8988T (cell line): ENCODE measurements at regions not wholly inside any gene's neighbourhood (a gene's known extent, or its start where the extent isn't known, plus 50 kb on each side); places are given as distances from the start of the nearest gene placed in this dataset.

ENCODE experiments used
- DNase-seq: peaks from one replicate; pipeline ENCODE4 v3.0.0; 2011

DNA sequence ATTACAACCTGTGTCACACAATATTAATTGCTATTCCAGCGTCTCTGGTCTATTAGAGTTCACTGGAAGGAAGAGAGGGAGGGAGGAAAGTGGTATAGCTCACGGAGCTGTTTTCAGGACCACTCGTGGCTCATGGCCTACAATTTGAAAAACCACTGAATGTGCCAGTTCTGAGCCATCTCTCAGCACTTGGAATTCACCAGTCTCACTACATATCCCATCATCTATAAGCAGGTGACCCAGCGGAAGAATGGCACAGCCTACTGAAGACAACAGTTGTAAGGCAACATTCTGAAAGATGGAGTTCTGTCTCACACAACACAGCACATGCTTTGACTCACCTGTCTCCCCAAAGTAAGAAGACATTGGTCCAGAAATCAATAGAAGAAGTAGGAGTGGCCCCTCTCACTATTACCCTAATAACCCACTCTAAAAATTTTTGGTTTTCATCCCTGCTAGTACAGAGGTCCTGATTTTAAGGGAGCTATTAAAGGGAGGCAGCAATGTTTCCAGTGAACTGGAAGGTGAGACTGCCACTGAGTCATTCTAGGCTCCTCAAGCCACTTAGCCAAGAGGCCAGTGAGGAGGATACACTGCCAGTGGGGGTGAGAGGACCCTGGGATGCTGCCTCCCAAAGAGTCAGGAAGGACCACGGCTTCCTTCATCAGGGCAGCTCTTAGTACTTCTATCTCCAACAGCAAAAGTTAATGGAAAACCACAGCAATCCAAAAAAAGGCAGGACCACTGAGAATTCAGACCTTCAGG is 50.0 kb upstream of the DOCK9 start:
- DNase-seq = no peak

- DNase-seq = no peak
Measured at GRCh38 chr13:99028890-99029289, 51.0 kb upstream of the DOCK9 start.

GRCh38 chr13:99029576-99029975 is 51.7 kb upstream of the DOCK9 start:
- DNase-seq = no peak

- no peak for DNase-seq
Measured at GRCh38 chr13:99030326-99030725, 52.5 kb upstream of the DOCK9 start.

GRCh38 chr13:99031832-99032231 is 54.0 kb upstream of the DOCK9 start:
- DNase-seq = no peak

DNA sequence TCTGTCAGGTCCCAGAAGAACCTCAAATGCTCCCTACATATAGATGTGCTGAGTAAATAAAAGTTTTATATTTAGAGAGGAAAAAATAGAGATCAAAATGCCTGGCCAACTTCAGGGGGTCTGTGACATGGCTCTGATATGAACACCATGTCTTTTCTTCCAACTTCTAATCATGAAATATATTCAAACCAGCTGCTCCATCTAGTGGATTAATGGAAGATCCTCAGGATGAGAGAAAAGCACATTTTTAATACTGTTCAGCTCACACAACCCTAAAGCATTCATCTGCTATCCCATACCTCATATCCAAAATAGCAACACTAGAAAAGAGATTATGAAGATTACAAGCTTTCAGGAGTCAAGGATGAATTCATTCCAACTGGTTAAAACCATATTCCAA is 56.0 kb upstream of the DOCK9 start:
- DNase-seq = no peak

DNA sequence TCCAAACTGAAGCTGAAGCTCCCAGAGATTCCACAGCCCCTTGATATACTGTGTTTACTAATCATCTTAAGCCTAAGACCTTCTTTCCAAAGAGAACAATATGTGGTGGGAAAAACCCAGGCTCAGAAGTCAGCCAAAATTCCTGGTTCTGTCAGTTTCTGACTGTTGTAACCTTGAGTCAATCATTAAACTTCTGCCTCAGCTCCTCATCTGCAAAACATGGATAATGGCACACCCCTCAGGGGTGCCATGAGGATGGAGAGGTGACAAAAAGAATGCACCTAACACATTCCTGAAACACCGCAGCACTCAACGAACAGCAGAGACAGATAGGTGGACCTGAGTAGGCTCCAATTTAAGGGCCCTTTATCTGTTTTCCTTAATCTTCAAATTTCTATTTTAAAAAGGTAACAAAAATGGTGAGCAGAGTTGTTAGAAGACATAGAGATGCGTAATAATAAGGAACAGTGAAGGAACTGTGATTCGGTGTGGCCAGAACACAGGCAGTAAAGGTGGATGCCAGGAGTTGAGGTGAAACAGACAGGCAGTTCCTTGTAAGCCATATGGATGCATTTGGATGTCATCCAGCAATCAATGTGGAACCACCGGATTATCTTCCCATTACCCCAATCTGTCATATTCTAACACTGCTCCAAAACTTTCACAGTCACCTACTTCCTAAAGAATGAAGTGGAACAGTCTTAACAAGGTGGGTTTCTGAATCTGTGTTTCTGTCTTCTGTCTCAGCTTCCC is 56.6 kb upstream of the DOCK9 start:
- DNase-seq = no peak

DNA sequence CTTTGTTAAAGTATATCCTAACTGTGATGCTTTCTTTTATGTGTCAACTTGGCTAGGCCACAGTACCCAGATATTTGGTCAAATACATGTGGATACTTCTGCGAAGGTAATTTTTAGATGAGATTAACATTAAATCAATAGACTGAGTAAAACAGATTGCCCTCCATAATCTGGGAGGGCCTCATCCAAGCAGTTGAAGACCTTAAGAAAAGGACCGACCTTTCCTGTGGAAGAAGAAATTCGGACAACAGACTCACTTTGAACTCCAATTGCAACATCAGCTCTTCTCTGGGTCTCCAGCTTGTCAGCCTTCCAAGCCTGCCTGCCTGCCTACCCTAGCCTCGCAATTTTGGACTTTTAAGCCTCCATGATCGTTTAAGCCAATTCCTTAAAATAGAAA is 57.9 kb upstream of the DOCK9 start:
- DNase-seq = no peak

DNA sequence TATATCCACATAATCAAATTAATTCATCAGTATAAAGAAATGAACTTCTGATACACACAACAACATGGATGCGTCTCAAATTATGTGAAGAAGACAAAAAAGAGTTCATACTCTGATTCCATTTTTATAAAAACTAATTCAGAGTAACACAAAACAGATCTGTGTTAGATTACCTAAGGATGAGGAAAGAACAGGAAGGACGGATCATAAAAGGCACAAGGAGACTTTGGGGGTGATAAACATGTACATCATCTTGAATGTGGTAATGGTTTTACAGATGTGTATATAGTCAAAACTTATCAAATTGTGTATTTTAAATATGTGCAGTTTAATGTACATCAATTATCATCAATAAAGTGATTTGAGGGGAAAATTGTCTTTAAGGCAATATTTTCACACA is 59.9 kb upstream of the DOCK9 start:
- no peak for DNase-seq

DNA sequence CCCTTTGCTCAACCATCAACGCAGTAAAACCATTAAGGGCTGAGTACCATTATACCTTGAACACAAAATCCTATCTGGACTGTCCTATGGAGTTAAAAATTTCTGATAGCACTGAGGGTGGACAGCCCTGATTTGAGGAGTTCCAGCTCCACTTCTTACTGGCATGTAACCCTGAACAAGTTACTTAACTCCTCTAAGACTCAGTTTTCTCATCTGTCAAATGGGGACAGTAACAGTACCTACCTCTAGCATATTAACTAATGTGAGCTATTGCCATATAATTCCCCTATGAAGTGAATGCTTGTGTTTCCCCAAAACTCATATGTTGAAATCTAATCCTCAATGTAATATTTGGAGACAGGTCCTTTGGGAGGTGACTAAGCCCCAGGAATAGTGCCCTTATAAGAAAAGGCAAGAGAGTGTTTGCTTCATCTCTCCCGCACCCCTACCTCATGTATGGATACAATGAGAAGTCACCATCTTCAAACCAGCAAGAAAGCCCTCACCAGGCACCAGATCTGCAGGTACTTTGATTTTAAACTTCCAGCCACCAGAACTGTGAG is 61.9 kb upstream of the DOCK9 start:
- no peak for DNase-seq

- no peak for DNase-seq
Measured at GRCh38 chr13:99040536-99041131, 62.8 kb upstream of the DOCK9 start.

DNA sequence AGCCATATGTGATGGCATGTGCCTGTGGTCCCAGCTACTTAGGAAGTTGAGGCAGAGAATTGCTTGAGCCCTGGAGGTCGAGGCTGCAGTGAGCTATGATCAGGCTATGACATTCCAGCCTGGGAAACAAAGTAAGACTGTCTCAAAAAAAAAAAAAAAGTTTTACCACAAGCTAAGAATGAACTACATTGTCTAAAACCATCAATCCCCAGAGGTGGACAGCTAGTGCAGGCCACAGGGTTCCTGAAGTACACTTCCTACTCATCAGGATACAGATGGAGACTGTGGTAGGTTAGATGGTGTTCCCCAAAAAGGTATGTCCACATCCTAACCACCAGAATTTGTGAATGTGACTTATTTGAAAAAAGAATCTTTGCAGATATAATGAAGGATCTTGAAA is 63.5 kb upstream of the DOCK9 start:
- DNase-seq = no peak

DNA sequence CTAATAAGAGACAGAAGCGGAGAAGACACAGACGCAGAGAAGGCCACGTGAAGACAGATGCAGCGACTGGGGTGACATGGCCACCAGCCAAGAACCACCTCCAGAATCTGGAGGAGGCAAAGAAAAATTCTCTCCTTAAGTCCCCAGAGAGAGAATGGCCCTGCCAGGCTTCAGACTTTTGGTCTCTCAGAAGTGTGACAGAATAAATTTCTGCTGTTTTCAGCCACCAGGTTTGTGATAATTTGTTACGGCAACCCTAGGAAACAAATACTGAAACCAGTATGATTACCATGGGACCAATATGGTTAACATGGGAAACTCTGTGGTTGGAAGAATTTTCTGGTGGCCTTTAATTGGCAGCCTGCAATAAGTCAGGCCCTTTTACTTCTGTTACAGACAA is 63.9 kb upstream of the DOCK9 start:
- DNase-seq = no peak

GRCh38 chr13:99042521-99043250 is 64.8 kb upstream of the DOCK9 start:
- DNase-seq = no peak

- DNase-seq = no peak
Measured at GRCh38 chr13:99043831-99044231, 66.0 kb upstream of the DOCK9 start.

DNA sequence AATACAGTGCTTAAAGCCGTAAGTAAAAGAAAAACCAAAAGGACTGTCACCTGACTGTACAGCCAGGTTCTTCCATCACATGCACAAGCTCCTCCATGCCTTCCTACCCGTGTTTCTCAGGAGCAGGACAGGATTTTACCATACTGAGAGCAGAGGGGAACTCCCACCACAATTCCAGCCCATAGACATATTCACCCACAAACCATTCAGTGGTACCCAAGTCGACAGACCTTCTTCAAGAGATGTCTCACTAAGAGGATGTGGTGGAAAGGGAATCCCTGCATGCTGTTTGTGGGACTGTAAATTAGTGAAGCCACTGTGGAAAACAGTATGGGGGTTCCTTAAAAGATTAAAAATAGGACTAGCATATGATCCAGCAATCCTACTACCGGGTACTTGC is 66.9 kb upstream of the DOCK9 start:
- DNase-seq = no peak

DNA sequence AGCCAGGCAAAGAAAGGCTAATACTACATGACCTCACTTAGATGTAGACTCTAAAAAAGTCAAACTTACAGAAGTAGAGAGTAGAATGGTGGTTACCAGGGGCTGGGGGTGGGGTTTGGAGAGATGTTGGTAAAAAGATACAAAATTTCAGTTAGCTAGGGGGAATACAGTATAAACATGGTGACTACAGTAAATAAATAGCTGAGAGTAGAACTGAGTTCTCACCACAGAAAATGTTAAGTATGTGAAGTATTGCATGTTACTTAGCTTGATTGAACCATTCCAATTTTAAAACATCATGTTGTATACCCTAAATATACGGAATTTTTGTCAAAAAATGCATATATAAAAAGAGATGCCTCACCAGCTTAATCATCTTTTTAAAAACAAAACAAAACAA is 67.5 kb upstream of the DOCK9 start:
- DNase-seq = no peak

DNA sequence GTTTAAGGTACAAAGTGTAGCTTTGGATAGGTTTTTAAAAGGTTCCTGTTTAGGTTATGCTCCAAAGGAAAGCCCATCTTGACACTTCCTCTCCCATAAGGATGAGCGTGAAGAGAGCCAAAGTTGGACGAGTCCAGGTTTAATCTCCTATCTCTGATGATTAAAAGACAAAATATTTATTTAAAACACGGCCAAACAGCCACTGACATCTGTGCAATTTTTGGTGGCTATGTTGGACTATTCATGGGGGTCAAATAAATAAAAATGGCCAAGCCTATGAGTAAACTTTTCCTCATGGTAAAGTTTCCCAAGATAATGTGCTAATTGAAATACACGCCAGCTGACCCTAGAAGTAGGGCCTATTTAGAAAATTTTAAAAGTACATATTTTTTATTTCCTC is 69.0 kb upstream of the DOCK9 start:
- DNase-seq = no peak

GRCh38 chr13:99050983-99051488 is 73.2 kb upstream of the DOCK9 start:
- DNase-seq = no peak

DNA sequence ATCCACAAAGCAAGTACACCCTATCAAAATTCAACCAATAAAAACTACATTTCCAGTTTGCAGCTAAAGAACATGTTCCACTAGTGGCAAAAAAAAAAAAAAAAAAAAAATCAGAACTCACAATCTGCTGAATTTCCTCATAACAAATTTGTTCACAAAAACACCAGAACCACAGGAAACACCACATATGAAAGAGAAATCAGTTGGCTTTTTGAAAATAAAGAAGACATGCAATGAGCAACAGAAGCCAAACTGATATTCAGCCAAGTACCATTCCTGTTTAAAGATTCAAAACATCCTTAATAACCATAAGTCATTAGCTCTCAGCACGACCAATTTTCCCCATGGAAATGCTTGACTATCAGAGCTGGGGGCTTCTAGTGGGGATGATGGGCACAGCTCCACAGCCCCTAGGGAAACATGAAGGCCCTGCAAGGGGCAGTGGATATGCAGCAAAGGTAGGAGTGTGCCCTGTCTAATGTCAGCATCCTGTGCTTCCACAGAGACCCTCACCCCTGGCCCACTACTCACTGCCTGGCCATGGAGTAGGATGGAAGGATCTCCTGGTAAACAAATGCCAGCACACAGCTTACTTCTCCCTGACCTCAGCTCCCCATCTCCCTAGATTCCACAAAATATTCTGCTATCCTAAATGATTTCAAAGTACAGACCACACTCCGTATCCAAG is 74.0 kb upstream of the DOCK9 start:
- DNase-seq = no peak

GRCh38 chr13:99053636-99054233 is 75.9 kb upstream of the DOCK9 start:
- DNase-seq = no peak

- no peak for DNase-seq
Measured at GRCh38 chr13:99055281-99055680, 77.4 kb upstream of the DOCK9 start.
